Stimulated activated CD8-positive, alpha-beta memory T cell treated with anti-CD3 and anti-CD28 coated beads, Interleukin-12 subunit alpha, Interleukin-12 subunit beta, amount 100 ng/mL, for 24 hours (primary cell): ENCODE measurements at regions not wholly inside any gene's neighbourhood (a gene's known extent, or its start where the extent isn't known, plus 50 kb on each side); places are given as distances from the start of the nearest gene placed in this dataset.
"Not testable (repeated sequence)": the region's sequence is repeated elsewhere in the genome, so short reads cannot be mapped to it uniquely, and the experiment has no call there.

Experiments used
- DNase-seq: peaks from one replicate; pipeline ENCODE4 v3.0.0-alpha.2; 2020; ENCODE audit errors: extremely low read depth

- no peak for DNase-seq
Measured at GRCh38 chr3:139113993-139114375, 69.3 kb upstream of the PRR23C start.

GRCh38 chr3:139116631-139117030, 71.9 kb upstream of the PRR23C start:
- DNase-seq: not testable (repeated sequence)

- no peak for DNase-seq
Measured at GRCh38 chr3:139117136-139117675, 72.5 kb upstream of the PRR23C start.

- no peak for DNase-seq
Measured at GRCh38 chr3:139117883-139118760, 73.4 kb upstream of the PRR23C start.

GRCh38 chr3:139118835-139119234, 74.1 kb upstream of the PRR23C start:
- DNase-seq: no peak

- no peak for DNase-seq
Measured at GRCh38 chr3:139119331-139120025, 74.8 kb upstream of the PRR23C start.

GRCh38 chr3:139120086-139121056, 75.7 kb upstream of the PRR23C start:
- DNase-seq: no peak

GRCh38 chr3:139121513-139122220, 77.0 kb upstream of the PRR23C start:
- DNase-seq: no peak

GRCh38 chr3:139122221-139122581, 77.5 kb upstream of the PRR23C start:
- no peak for DNase-seq

GRCh38 chr3:139122612-139123011, 77.9 kb upstream of the PRR23C start:
- DNase-seq: no peak

GRCh38 chr3:139123377-139124095, 78.8 kb upstream of the PRR23C start:
- DNase-seq: no peak

- DNase-seq: no peak
Measured at GRCh38 chr3:139124197-139124596, 79.5 kb upstream of the PRR23C start.

- no peak for DNase-seq
Measured at GRCh38 chr3:139127101-139127500, 82.4 kb upstream of the PRR23C start.

GRCh38 chr3:139127629-139128028, 82.9 kb upstream of the PRR23C start:
- not testable (repeated sequence) for DNase-seq

GRCh38 chr3:139128803-139129202, 84.1 kb upstream of the PRR23C start:
- no peak for DNase-seq

- DNase-seq: no peak
Measured at GRCh38 chr3:139129892-139130291, 85.2 kb upstream of the PRR23C start.

GRCh38 chr3:139130390-139131140, 85.9 kb upstream of the PRR23C start:
- DNase-seq: no peak

- no peak for DNase-seq
Measured at GRCh38 chr3:139131951-139132350, 87.3 kb upstream of the PRR23C start.

- DNase-seq: no peak
Measured at GRCh38 chr3:139132976-139133375, 88.3 kb upstream of the PRR23C start.
